Endothelial cell of umbilical vein (primary cell): ENCODE measurements at regions not wholly inside any gene's neighbourhood (a gene's known extent, or its start where the extent isn't known, plus 50 kb on each side); places are given as distances from the start of the nearest gene placed in this dataset.

Experiments
- BruUV-seq: library from RNA; stranded (reverse); fragments of 400-500 nt; replicated peaks from 2 replicates; lab custom pipeline; 2021; lab: Mats Ljungman, UMichigan
- CTCF ChIA-PET: fragments of 300-600, 350-600 bp; sonication (Branson Sonifier 250); formaldehyde crosslinking; loops from one replicate; lab custom pipeline; 2021; ENCODE audit warnings: antibody characterized with exemption, inconsistent platforms; lab: Charles Lee
- POLR2A ChIA-PET: fragments of 300-600, 350-600 bp; sonication (Branson Sonifier 250); formaldehyde crosslinking; loops from one replicate; lab custom pipeline; 2021; ENCODE audit warnings: antibody characterized with exemption, inconsistent platforms; lab: Charles Lee
- DNase-seq: peaks from one replicate; pipeline ENCODE4 v3.0.0-alpha.2; 2011; ENCODE audit warnings: low read depth, low spot score
- FAIRE-seq: peaks from 2 replicates; lab custom pipeline; 2011; peaks lifted over from hg19 to GRCh38; lab: Jason Lieb, UNC
- H2AFZ ChIP-seq: 2 replicates; pipeline ENCODE4 v1.6.0; 2012; ENCODE audit warnings: low read depth, low read length, control low read depth, inconsistent platforms
- H3K27ac ChIP-seq: 2 replicates; pipeline ENCODE4 v1.5.1; 2011; ENCODE audit warnings: low read depth, mild to moderate bottlenecking, control low read depth, low read length, moderate library complexity; ENCODE audit not compliant: insufficient read depth
- H3K27me3 ChIP-seq, 2 experiments: 2 replicates each; pipeline versions ENCODE4 v1.6.0 to v1.6.1; 2011; ENCODE audit warnings: low read length in 2 of 2, mixed read lengths in 1 of 2; ENCODE audit not compliant: control insufficient read depth in 2 of 2, insufficient read depth in 2 of 2
- H3K36me3 ChIP-seq, 2 experiments: 2 replicates in 1 of 2; 3 replicates in 1 of 2; pipeline ENCODE4 v1.5.1; 2011; ENCODE audit warnings: low read length in 2 of 2, mild to moderate bottlenecking in 1 of 2, moderate library complexity in 1 of 2; ENCODE audit not compliant: control insufficient read depth in 2 of 2, insufficient read depth in 2 of 2; ENCODE audit errors: extremely low read depth in 1 of 2
- H3K4me1 ChIP-seq: 3 replicates; pipeline ENCODE4 v1.5.1; 2011; ENCODE audit warnings: mild to moderate bottlenecking, low read length; ENCODE audit not compliant: control insufficient read depth, insufficient read depth; ENCODE audit errors: extremely low read depth
- H3K4me2 ChIP-seq: 2 replicates; pipeline ENCODE4 v1.6.1; 2011; ENCODE audit warnings: low read length, control low read depth, mixed read lengths; ENCODE audit not compliant: insufficient read depth
- H3K4me3 ChIP-seq, 3 experiments: fragments of 200-600 bp in 1 of 3; sonication (generic), shearing (Covaris generic) in 1 of 3; replicated peaks in 1 of 3; 2 replicates each; pipeline ENCODE4 v1.5.1; 2011 to 2016; ENCODE audit warnings: control low read depth in 3 of 3, low read length in 3 of 3, mild to moderate bottlenecking in 2 of 3, inconsistent platforms in 1 of 3, low read depth in 1 of 3, moderate library complexity in 1 of 3; ENCODE audit not compliant: insufficient read depth in 1 of 3
- H3K79me2 ChIP-seq: 2 replicates; pipeline ENCODE4 v1.6.0; 2012; ENCODE audit warnings: low read length, inconsistent platforms; ENCODE audit not compliant: control insufficient read depth, insufficient read depth
- H3K9ac ChIP-seq: replicated peaks from 2 replicates; pipeline ENCODE3; 2011; ENCODE audit warnings: low read length, control low read depth; ENCODE audit not compliant: insufficient read depth; ENCODE audit errors: extremely low read depth
- H3K9me1 ChIP-seq: replicated peaks from 3 replicates; pipeline ENCODE4 v1.6.0; 2011; ENCODE audit warnings: mild to moderate bottlenecking, low read length; ENCODE audit not compliant: control insufficient read depth, insufficient read depth; ENCODE audit errors: extremely low read depth
- H3K9me3 ChIP-seq: replicated peaks from 2 replicates; pipeline ENCODE4 v1.5.1; 2012; ENCODE audit warnings: low read length, inconsistent platforms; ENCODE audit not compliant: control insufficient read depth, insufficient read depth
- H4K20me1 ChIP-seq: replicated peaks from 2 replicates; pipeline ENCODE3; 2011; ENCODE audit warnings: mild to moderate bottlenecking, low read length; ENCODE audit not compliant: control insufficient read depth, insufficient read depth; ENCODE audit errors: extremely low read depth
- EZH2 ChIP-seq: IDR thresholded peaks from 2 replicates; pipeline ENCODE4 v1.6.1; 2012; ENCODE audit warnings: borderline replicate concordance, low read depth, mild to moderate bottlenecking, moderate library complexity, low read length, inconsistent platforms; ENCODE audit not compliant: severe bottlenecking
- GATA2 ChIP-seq: IDR thresholded peaks from 2 replicates; pipeline ENCODE4 v1.7.0; 2011; ENCODE audit warnings: low read depth, mild to moderate bottlenecking, moderate library complexity, mixed read lengths, low read length; ENCODE audit not compliant: insufficient read length, insufficient read depth
- JUN ChIP-seq: IDR thresholded peaks from 2 replicates; pipeline ENCODE4 v1.6.1; 2011; ENCODE audit warnings: borderline replicate concordance, low read depth; ENCODE audit not compliant: insufficient read length, insufficient read depth
- MAX ChIP-seq: IDR thresholded peaks from 2 replicates; pipeline ENCODE4 v1.6.1; 2011; ENCODE audit not compliant: insufficient read depth, insufficient read length
- MYC ChIP-seq: IDR thresholded peaks from one replicate; pipeline ENCODE4 v1.6.1; 2011; ENCODE audit warnings: mild to moderate bottlenecking, low read depth, low read length
- POLR2A ChIP-seq: IDR thresholded peaks from 2 replicates; pipeline ENCODE4 v1.6.1; 2012; ENCODE audit warnings: low read depth, mild to moderate bottlenecking, control low read depth, low read length
- dilution Hi-C: fragments of 300-500 bp; cut with MboI; formaldehyde crosslinking; loops from one replicate; pipeline ENCODE4 v1.15.0; 2019; ENCODE audit warnings: low sequenced_read_pairs; ENCODE audit not compliant: extremely low pct_ligation_motif_present
- intact Hi-C: fragments of 100-400 bp; cut with micrococcal nuclease; formaldehyde crosslinking; loops from one replicate; pipeline ENCODE4 v1.10.0; 2022
- TF ChIP-seq, protein P1 (sequence below), 2 donors: IDR thresholded peaks; 1 replicate in 1 of 2; 2 replicates in 1 of 2; pipeline ENCODE4 v1.5.1; 2011; ENCODE audit warnings: low read length in 2 of 2, mild to moderate bottlenecking in 2 of 2, moderate library complexity in 2 of 2, control low read depth in 1 of 2, inconsistent platforms in 1 of 2, low read depth in 1 of 2; ENCODE audit not compliant: insufficient read depth in 1 of 2; ENCODE audit errors: extremely low read depth in 1 of 2

- H3K36me3 ChIP-seq = no peaks in the 10 kb centered on the region
- no peak for TF ChIP-seq MYC
- TF ChIP-seq MAX = no peak
- no peak for TF ChIP-seq JUN
- no peak for TF ChIP-seq EZH2
- no peak for TF ChIP-seq GATA2
- no peak for TF ChIP-seq POLR2A
- TF ChIP-seq, protein P1, sequence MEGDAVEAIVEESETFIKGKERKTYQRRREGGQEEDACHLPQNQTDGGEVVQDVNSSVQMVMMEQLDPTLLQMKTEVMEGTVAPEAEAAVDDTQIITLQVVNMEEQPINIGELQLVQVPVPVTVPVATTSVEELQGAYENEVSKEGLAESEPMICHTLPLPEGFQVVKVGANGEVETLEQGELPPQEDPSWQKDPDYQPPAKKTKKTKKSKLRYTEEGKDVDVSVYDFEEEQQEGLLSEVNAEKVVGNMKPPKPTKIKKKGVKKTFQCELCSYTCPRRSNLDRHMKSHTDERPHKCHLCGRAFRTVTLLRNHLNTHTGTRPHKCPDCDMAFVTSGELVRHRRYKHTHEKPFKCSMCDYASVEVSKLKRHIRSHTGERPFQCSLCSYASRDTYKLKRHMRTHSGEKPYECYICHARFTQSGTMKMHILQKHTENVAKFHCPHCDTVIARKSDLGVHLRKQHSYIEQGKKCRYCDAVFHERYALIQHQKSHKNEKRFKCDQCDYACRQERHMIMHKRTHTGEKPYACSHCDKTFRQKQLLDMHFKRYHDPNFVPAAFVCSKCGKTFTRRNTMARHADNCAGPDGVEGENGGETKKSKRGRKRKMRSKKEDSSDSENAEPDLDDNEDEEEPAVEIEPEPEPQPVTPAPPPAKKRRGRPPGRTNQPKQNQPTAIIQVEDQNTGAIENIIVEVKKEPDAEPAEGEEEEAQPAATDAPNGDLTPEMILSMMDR (IDR thresholded peaks at IDR 0.05; ENCODE audit: extremely low read depth in 1 of 2, insufficient read depth in 1 of 2, low read depth in 1 of 2, low read length in 2 of 2) = no peak
- H3K27me3 ChIP-seq = no peaks in the 10 kb centered on the region
- FAIRE-seq = no peak
- H3K79me2 ChIP-seq = no peaks in the 10 kb centered on the region
- no peak overlapping the region for H3K27ac ChIP-seq
- H3K9ac ChIP-seq = no peak overlapping the region
- DNase-seq = no peak
- no peak overlapping the region for H3K4me2 ChIP-seq
- dilution Hi-C loops = no loop called here
- no peaks in the 10 kb centered on the region for H4K20me1 ChIP-seq
- no peaks in the 10 kb centered on the region for H3K9me1 ChIP-seq
- no peak overlapping the region for H2AFZ ChIP-seq
- ChIA-PET CTCF (interaction anchor here (0.7 to 1.3 kb wide), 2 partner anchors 16 to 23 kb away, joined by 3 read pairs; no protein-coding TSS in a partner anchor), POLR2A (no interaction called here)
- no TSS peak for BruUV-seq
- no peak overlapping the region for H3K4me3 ChIP-seq
- intact Hi-C loops = no loop called here
- H3K4me1 ChIP-seq = no peaks in the 10 kb centered on the region
- H3K9me3 ChIP-seq = no peaks in the 10 kb centered on the region
Observed at GRCh38 chr1:81391125-81391828, 409.5 kb upstream of the ADGRL2 start.
